ENCODE measurements at regions not wholly inside any gene's neighbourhood (a gene's known extent, or its start where the extent isn't known, plus 50 kb on each side); places are given as distances from the start of the nearest gene placed in this dataset.

- DNase-seq (ENCODE audit: low spot score): no peak
Observed at GRCh38 chr22:19574247-19574646, 50.0 kb upstream of the CLDN5 start.

DNA sequence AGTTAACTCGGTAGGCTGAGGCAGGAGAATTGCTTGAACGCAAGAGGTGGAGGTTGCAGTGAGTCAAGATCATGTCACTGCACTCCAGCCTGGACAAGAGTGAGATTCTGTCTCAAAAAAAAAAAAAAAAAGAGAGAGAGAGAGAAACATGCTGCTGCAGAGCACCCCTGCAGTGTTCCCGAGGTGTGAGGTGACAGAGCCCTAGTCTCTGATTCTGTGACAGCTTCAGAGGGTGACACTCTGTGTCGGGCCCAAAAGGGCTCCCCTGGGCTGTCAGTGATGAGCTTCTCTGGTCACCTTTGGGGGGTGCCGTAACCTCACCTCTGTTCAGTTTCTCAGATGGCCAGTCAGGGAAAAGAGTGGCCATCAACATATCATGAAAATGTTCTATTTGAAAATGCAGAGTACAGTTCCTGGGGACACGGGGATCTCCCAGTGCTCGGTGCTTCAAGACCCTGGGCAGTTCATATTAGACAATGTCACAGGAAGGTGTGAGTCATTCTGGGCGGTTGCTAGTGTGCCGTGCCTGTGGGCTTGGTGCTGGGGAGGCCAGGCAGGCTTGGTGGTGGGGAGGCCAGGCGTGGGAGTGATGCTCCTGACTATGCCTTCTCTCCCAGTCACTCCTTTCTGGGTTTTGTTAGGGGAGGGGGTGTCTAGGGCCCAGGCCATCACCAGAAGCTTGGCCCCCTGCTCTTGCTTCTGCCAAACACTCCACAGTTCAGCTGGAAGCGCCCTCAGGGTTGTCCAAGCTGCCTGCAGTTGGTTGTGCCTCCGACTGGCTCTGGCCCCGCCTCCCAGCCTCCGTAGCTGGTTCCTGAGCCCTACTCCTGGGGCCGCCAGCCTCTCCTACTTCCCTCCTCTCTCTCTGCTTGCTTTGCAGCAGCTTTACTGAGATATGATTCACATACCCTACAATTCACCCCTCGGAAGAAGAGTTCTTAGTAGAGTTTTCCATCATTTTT, 52.5 kb upstream of the CLDN5 start:
- DNase-seq (ENCODE audit: low spot score): peak; percentile 90

DNA sequence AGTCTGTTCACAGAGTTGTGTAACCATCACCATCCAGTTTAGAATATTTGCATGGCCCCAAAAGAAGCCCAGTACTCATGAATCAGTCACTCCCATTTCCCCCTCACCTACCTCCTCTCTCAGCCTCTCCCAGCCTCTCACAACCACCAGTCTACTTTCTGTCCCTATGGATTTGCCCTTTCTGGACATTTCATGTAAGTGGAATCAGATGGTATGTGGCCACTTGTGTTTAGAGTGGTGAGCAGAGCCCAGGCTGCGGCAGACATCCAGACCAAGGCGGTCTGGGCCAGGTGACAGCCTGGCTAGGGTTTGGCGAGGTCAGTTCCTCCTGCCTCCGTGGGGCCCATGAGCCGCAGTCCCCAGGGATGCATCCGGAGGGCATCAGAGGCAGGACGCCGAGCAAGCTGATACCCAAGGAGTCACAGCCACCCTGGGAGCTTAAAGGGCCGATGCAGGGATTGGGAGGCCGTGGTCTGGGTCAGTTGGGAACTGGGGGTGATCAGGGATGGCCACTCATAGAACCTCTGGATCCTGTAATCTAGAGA, 53.3 kb upstream of the CLDN5 start:
- DNase-seq (ENCODE audit: low spot score): no peak

- no peak for DNase-seq (ENCODE audit: low spot score)
Observed at GRCh38 chr22:19578180-19579004, 54.2 kb upstream of the CLDN5 start.

DNA sequence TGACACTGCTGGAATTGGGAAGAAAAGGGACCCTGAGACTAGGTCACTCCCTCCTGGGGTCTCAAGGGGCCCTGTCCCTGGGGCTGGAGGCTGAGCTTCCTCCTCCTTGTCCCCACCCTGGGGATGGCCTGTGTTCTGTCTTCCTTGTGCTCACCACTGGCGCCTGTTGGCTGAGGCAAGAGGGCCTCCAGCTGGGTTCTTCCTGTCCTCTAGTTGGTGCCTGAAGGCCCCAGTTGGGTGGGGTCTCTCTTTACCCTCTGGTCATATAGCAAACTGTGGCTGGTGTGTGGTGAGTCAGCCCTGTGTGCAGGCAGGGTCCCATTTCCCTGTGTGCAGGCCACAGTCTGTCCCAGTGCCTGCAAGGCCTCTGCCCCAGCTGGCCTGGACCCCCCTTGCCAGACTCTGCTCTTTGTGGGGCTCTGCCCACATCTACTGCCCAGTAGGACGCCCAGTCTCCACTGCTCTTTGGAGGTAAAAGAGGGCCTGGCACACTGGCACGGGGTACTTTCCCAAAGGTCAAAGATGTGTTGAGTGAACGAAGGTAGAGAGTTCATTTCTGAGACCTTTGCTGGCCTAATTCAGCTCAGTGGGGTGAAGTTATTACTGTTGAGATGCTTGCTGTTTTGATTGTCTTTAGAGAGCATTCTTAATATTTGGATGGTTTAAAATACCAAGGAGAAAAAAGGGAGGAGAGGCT, 55.1 kb upstream of the CLDN5 start:
- DNase-seq (ENCODE audit: low spot score): no peak

DNA sequence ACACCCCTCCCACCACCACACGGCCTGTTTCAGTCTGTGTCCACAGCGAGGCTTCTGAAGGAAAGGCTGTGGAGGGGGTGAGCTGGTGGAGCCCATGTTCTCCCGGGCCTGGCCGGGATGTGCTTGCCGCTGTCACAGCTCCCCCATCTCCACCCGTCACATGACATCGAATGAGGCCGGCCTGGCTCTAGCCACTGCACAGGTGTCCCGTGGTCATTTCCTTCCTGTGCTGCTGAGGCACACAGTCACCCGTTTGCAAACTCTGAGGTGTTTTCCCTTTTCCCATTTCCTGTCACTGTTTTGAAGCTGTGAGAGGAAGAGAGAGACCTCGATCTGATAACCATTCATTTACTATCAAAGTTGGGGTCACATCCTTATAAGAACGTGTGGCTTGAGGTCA, 55.7 kb upstream of the CLDN5 start:
- peak; percentile 93 for DNase-seq (ENCODE audit: low spot score)

- DNase-seq (ENCODE audit: low spot score): no peak
Observed at GRCh38 chr22:19580291-19580890, 56.2 kb upstream of the CLDN5 start.

DNA sequence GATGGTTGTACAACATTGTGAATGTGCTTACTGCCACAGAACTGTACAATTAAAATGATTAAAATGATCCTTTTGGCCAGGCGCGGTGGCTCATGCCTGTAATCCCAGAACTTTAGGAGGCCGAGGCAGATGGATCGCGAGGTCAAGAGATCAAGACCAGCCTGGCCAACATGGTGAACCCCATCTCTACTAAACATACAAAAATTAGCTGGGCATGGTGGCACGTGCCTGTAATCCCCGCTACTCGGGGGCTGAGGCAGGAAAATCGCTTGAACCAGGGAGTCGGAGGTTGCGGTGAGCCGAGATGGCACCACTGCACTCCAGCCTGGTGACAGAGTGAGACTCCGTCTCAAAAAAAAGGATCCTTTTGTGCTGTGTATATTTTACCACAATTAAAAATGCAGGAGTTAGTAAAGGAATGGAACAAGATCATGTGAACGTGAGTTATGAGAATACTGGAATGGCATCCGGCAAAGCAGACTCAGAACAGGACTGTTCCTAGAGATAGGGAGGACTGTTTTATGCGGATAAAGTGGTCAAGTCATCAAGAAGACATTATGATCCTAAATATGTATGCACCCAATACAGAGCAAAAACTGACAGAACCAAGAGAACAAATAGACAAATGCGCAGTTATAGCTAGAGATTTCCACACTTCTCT, 58.0 kb upstream of the CLDN5 start:
- no peak for DNase-seq (ENCODE audit: low spot score)

DNA sequence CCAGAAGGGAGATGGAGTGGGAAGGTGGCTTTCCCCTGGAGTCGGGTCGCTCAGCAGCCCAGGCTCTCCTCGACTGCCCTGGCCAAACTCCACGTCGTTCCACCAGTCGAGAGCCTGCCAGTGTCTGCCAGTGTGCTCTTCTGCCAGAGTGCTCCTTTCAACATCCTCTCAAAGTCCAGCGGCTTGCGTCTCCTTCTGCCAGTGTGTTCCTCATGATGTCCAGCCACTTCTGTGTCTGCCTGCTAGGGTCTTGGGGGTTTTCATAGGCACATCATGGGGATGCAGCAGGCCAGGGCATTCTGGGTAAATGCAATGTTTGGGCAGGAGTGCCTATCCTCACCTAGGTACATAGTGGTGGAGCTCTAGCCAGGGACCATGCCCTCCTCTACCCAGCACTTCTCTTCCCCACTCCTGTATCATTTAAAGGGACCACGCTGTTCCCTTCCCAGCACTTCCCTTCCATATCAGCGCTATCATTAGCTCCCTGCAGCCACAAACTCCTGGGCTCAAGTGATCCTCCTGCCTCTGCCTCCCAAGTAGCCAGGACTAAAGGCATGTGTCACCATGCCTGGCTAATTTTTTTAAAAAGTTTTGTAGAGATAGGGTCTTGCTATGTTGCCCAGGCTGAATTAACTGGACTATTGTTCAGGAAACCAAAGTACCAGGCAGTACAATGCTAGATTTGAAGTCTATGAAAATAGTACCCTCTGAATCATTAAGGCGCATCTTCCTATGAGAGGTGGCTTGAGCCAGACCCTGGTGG, 62.9 kb upstream of the CLDN5 start:
- no peak for DNase-seq (ENCODE audit: low spot score)

- DNase-seq (ENCODE audit: low spot score): no peak
Observed at GRCh38 chr22:19590696-19591095, 66.5 kb upstream of the CLDN5 start.

DNA sequence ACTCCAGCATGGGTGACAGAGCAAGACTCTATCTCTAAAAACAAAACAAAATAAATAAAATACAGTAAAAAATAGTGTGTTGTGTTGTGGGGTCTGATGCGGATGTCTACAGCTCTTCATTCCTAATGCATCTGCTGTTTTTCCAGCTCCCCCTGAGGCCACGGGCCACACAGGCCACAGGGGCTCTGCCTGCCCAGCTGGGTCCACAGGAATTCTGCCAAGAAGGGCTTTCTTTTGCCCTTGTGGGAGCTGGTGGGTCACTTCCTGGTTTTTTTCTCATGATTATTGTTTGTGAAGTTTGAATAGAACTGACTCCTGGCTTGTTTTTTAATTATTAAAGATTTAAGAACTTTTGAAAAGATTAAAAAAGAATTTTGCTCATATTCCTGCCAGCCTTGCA, 67.4 kb upstream of the CLDN5 start:
- no peak for DNase-seq (ENCODE audit: low spot score)

DNA sequence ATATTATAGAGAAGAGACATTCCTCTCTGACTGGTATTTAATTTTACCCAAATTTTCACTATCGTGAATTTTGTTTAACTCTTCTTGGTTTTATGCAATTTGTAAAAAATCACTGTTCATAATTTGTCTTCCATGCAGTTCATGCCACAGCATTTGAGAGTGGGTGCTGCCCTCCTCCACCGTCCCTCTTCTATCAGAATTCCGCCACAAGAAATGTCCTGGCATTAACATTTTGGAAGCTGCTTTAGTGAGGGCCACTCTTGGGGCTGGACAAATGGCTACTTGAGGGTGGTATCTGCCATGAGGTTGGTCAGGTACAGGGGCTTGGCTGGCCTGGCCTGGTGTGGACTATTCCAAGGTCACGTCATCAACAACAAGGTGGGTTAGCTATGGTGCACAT, 68.3 kb upstream of the CLDN5 start:
- DNase-seq (ENCODE audit: low spot score): no peak

DNA sequence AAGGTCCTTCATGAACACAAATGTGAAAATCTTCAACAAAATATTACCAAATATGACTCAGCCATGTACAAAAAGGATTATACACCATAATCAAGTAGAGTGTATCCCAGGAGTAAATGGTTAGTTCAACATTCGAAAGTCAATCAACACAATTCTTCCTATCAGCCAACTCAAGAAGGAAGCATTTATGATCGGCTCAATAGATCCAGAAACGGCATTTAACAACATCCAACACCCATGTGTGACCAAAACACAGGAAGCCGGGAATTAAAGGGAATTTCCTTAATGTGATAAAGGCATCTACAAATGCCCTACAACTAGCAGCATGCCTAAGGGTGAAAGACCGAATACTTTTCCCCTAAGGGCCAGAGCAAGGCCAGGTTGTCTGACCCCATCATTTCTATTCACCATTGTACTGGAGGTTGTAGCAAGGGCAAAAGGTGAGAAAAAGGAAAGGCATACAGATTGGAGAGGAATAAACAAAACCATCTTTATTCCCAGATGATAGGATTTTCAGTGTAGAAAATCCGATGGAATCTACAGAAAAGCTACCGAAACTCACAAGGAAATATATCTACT, 69.9 kb upstream of the CLDN5 start:
- DNase-seq (ENCODE audit: low spot score): no peak

DNA sequence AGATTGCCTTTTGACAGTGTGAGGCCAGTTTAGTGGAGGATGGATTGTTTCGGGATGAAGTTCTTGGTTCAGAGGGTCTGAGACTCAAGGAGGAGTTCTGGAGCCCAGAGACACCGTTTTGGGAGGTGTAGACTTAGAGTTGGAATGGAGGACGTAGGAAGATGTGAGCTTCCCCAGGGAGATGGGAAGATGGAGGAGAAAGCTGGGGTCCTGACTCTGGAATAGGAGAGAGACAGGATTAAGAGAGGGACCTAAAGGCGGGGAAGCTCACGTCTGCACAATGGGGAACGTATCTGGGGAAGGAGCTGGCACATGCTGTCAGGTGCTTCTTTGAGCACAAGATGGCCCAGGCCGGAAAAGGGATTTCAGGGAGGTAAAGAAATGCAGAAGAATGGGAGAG, 71.3 kb upstream of the CLDN5 start:
- no peak for DNase-seq (ENCODE audit: low spot score)

GRCh38 chr22:19596680-19597398, 72.6 kb upstream of the CLDN5 start:
- DNase-seq (ENCODE audit: low spot score): no peak

DNA sequence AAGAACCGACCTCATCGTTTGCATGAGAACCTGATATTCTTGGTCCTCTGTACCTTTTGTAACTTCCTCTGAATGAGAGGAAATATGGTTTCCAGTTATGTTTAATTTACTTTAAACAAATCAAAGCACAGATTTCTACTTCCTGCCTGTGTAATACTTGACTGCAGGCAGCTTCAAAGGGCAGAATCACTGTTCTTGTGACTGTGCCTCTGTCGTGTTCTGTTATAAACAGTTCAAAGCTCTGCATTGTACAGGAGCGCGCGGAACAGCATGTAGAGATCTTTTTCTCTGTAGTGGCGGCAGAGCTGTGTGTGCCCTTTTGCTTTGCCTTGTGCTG, 73.2 kb upstream of the CLDN5 start:
- DNase-seq (ENCODE audit: low spot score): no peak

DNA sequence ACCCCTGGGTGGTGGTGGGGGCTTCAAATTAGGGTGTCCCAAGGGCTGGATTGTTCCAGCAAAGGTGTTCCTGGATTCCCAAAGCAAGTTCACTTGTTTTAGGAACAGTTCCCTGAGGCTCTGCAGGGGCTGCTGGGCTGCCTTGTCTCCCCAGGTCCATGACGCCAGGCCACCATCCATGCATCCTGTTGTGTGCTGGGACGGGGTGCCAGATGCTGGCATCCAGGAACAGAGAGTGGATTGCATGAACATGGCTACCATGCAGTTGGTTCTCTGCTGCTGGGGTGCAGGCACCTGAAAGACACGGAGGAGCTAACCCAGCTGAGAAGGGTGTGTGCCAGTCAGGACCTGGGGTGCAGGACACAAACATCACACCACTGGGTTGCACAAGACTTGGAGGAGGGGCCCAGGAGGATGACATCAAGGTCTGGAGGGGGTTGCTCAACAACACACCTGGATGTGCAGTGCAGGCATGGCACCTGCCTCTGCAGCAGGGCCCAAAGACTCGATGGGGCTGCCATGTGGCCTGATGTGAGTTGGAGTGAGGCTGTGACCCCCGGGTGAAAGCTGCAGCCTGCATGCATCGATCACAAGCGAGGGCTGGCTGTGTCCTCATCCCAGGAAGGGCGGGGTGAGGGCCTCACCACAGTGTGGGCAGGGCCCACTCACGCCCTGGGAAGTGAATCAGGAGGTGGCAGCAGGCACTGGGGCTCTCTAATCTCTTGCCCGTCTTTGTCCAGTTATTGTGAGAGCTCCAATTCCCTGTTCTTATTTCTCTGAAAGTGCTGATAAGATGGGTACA, 74.0 kb upstream of the CLDN5 start:
- no peak for DNase-seq (ENCODE audit: low spot score)

DNA sequence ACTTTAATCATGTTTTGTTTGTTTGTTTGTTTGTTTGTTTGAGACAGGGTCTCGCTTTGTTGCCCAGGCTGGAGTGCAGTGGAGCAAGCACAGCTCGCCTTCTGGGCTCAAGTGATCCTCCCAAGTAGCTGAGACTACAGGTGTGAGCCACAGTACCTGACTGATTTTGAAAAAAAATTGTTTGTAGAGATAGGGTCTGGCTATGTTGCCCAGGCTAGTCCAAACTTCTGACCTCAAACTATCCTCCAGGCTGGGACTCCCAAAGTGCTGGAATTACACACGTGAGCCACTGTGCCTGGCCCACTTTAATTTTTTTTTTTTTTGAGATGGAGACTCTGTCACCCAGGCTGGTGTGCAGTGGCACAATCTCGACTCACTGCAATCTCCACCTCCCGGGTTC, 74.8 kb upstream of the CLDN5 start:
- DNase-seq (ENCODE audit: low spot score): no peak

Measured in kidney capillary endothelial cell (primary cell).